ENCODE measurements at regions not wholly inside any gene's neighbourhood (a gene's known extent, or its start where the extent isn't known, plus 50 kb on each side); places are given as distances from the start of the nearest gene placed in this dataset.

DNA sequence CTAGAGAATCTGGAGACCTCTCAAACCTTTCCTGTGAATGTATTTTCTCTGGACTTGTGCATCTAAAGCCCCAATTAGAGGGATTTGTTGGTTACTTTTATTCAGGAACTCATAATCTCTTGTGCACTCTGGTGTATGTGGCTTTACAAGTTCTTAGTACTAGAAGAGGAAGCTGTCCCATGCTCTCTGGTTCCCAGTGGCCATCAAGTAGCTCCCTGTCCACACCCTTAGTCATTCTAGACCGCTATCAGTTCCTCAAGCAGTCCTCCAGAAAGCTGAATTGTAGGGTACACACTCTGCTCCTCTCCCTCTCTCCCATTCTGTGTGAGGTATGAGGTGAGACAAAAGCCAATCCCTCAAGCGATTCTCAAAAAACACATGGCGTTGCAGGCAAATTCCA, 470.3 kb downstream of the PTPRC start:
- DNase-seq (ENCODE audit: low spot score) = no peak

DNA sequence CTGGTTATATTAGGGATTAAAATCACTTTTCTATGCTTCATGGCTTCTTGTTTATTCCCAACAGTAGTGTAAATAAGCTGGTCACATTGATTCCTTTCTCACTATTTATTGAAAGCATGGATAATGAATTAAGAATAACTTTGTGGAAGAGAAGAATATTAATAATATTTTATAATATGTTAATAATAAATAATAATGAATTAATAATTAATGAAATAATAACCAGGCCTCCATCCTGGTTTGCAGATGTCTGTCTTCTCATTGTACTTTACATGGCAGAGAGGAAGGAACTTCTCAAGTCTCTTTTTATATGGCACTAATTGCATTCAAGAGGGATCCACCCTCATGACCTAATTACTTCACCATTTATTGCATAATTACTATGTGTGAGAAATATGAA, 473.5 kb downstream of the PTPRC start:
- DNase-seq (ENCODE audit: low spot score) = no peak

GRCh38 chr1:199113265-199113869, 474.5 kb downstream of the PTPRC start:
- peak; percentile 36 for DNase-seq (ENCODE audit: low spot score)

GRCh38 chr1:199116488-199116887, 477.6 kb downstream of the PTPRC start:
- DNase-seq (ENCODE audit: low spot score) = no peak

- no peak for DNase-seq (ENCODE audit: low spot score)
Measured at GRCh38 chr1:199121047-199121446, 482.2 kb downstream of the PTPRC start.

DNA sequence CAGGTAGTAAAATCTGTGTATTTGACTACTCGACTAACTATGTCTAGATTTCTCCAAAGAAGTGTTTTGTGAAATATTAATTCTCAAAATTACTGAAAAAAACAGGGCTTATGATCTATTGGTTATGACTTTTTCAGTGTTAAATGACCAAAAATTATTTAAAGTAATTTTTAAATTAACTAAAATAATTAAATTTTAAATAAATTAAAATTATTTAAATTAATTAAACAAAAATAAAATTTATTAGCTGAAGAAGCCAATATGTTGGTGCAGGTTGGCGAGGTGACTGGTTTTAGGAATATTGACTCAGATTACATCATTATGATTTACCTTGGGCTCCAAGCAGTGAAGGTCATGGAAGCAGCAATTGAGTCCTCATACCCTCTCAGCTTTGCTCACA, 483.2 kb downstream of the PTPRC start:
- DNase-seq (ENCODE audit: low spot score) = no peak

DNA sequence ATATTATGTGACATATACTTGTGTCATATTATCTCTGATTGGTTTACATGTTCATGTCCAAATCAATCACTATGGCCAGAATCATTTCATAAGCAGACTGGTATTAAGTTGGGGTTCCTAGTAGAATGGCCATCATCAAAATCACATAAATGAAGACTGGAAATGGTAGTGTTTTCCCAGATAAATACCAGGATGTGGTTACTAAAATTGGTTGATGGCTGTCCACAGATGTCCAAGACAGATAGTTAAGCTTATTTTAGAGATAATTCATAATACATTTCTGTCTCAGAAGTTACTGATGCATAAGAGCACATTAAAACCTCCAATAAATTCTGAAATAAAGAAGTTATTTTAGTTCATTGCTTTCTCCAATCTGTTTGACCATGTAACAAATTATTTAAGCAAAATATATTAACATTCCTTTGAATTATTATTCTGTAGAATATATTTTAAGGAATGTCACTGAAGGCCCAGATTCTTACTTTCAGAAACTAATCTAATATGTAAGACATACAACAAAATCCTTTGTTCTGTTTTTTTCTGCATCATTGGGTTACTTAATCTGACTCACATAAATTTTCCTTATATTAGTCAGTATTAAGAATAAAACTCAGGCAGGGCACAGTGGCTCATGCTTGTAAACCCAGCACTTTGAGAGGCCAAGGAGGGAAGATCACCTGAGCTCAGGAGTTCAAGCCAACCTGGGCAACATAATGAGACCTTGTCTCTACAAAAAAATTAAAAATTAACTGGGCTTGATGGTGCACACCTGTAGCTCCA, 483.9 kb downstream of the PTPRC start:
- DNase-seq (ENCODE audit: low spot score) = no peak

GRCh38 chr1:199123615-199124014, 484.8 kb downstream of the PTPRC start:
- peak; percentile 75 for DNase-seq (ENCODE audit: low spot score)

- DNase-seq (ENCODE audit: low spot score) = no peak
Measured at GRCh38 chr1:199124351-199124750, 485.5 kb downstream of the PTPRC start.

DNA sequence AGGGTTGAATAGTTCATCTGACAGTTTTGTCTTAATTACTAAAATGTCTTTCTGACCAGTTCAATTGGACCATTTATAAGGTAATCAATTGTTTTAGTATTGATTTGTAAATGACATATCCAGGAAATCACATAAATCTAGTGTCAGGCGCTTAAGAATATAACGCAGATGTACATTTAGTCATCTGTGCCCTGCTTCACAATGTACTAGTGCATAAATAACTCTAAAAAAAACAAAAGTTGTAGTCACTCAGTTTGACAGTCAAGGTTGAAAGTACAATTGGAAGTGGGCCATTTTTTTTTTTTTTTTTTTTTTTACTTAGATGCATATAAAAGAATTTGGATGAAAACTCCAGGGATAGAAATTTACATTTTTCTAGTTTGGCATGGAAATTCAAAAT, 490.4 kb downstream of the PTPRC start:
- no peak for DNase-seq (ENCODE audit: low spot score)

DNA sequence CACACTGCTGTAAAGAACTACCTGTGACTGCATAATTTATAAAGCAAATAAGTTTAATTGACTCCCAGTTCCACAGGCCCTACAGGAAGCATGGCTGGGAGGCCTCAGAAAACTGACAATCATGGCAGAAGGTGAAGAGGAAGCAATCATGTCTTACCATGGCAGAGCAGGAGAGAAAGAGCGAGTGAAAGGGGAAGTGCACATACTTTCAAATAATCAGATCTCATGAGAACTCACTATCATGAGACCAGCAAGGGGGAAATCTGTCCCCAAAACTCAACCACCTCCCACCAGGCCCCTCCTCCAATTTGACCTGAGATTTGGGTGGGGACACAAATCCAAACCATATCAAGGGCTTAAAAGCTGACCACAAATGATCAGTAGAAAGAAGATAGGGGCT, 493.2 kb downstream of the PTPRC start:
- DNase-seq (ENCODE audit: low spot score) = no peak

DNA sequence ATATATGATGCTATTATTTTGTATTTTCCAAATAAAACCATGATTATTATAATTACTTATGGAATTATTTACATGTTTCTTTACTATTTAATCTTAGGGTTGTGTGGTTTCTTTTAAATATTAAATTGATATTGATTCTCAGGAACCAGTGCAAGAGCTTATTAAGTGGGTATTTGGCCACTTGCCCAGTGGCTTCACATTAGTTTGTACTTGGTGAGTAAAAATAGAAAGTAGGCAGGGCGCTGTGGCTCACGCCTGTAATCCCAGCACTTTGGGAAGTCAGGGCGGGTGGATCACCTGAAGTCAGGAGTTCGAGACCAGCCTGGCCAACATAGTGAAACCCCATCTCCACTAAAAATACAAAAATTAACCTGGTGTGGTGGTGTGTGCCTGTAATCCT, 497.1 kb downstream of the PTPRC start:
- no peak for DNase-seq (ENCODE audit: low spot score)

GRCh38 chr1:199138061-199138460, 499.2 kb downstream of the PTPRC start:
- DNase-seq (ENCODE audit: low spot score) = no peak

- no peak for DNase-seq (ENCODE audit: low spot score)
Measured at GRCh38 chr1:199149591-199149990, 510.8 kb downstream of the PTPRC start.

- DNase-seq (ENCODE audit: low spot score) = no peak
Measured at GRCh38 chr1:199150756-199151155, 511.9 kb downstream of the PTPRC start.

GRCh38 chr1:199151634-199152425, 513.0 kb downstream of the PTPRC start:
- DNase-seq (ENCODE audit: low spot score) = no peak

DNA sequence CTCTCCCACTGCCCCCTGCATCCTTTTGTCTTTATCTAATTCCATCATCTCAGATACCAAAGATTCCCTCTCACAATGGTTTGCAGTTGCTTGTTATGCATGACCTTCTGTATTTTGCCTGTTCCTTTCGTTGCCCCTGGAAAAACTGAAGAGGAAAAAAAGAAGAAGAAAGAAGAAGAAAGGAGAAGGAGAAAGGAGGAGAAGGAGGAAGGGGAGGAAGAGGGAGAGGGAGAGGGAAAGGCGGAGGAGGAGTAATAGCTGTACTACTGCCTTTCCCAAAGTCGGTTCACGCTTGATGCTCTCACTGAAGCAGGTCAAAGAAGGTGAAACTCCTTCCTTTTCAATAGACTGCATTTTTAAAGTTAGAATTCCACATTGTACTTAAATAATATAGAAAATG, 513.8 kb downstream of the PTPRC start:
- no peak for DNase-seq (ENCODE audit: low spot score)

GRCh38 chr1:199155166-199156019, 516.6 kb downstream of the PTPRC start:
- no peak for DNase-seq (ENCODE audit: low spot score)

DNA sequence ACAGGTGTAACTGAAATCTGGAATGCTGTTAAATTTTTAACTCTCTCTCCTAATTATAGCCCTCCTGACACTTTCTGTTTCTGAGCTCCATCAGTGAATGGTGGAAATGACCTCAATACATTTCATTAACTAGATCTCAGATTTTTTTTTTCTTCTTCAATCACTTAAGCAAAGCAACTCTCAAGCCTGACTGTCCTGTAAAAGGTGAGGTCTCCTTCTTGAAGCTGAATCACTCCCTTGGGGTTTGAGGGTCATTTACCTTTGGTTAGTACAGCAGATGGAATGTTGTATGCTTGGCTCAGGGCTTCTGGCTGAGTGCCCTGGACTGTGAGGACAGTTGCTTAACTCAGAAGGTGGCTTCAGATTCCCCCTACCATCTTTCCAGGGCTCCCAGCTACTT, 518.7 kb downstream of the PTPRC start:
- no peak for DNase-seq (ENCODE audit: low spot score)

DNA sequence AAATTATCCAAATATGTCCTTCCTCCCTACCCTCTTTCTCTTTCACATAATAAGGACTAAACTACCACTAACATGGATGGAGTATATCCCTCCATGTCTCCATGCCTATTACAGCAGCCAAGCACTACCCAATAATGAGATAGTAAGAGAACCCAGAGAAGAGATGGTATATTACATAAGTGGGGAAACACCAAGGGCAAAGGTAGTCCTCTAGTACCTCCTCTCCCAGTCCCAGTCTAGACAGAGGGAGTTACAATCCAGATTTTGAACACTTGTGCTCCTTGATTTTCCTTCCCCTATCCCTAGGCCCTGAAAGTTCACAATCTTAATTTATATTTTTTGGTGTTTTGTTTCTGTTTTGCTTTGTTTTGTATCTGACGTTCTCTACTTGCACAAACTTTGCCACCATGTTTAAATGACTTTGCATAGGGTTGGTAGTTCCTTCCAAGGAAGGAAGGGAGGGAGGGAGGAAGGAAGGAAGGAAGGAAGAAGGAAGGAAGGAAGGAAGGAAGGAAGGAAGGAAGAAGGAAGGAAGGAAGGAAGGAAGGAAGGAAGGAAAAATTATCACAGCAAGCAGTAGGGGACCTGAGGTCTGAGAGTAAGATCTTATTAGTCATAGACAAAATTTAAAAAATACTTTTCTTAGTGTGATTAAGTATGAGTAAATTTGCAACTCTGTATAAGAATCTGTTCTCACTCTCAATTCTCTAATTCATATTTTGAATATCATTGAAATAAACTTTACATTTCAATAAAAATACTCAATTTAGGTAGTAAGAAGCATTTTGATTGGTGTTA, 521.9 kb downstream of the PTPRC start:
- DNase-seq (ENCODE audit: low spot score) = no peak

- DNase-seq (ENCODE audit: low spot score) = no peak
Measured at GRCh38 chr1:199161319-199161680, 522.5 kb downstream of the PTPRC start.
